A549 (cell line): ENCODE measurements at regions not wholly inside any gene's neighbourhood (a gene's known extent, or its start where the extent isn't known, plus 50 kb on each side); places are given as distances from the start of the nearest gene placed in this dataset.

Experiments used
- BHLHE40 ChIP-seq: IDR thresholded peaks from 2 replicates; pipeline ENCODE4 v1.6.1; 2012; ENCODE audit warnings: low read depth, low read length, inconsistent platforms
- EP300 ChIP-seq, 2 experiments: fragments of >200 bp; sonication (Bioruptor Twin); formaldehyde crosslinking; IDR thresholded peaks; 2 replicates in 1 of 2; 3 replicates in 1 of 2; pipeline ENCODE4 v1.6.1; 2016 to 2017
- HDAC2 ChIP-seq: fragments of 200-600 bp; sonication (generic); IDR thresholded peaks from 2 replicates; pipeline ENCODE4 v1.6.1; 2016
- POLR2A ChIP-seq: IDR thresholded peaks from 2 replicates; pipeline ENCODE4 v1.6.1; 2012; ENCODE audit warnings: mild to moderate bottlenecking, low read length
- RAD21 ChIP-seq, 2 experiments: fragments of >200 bp in 1 of 2; sonication (Bioruptor Twin) in 1 of 2; formaldehyde crosslinking in 1 of 2; IDR thresholded peaks in 1 of 2; conservative IDR thresholded peaks in 1 of 2; 2 replicates in 1 of 2; 3 replicates in 1 of 2; pipeline ENCODE4 v1.6.1; 2012 to 2018; ENCODE audit warnings: inconsistent platforms in 1 of 2
- TP53 ChIP-seq: fragments of 250-450 bp; sonication (Bioruptor Pico); IDR thresholded peaks from 2 replicates; pipeline ENCODE4 v1.5.0; 2021; ENCODE audit warnings: mild to moderate bottlenecking, moderate library complexity
- TF ChIP-seq, protein P1 (sequence below): fragments of >200 bp; sonication (Bioruptor Twin); formaldehyde crosslinking; IDR thresholded peaks from 3 replicates; pipeline ENCODE4 v1.6.1; 2016
- TF ChIP-seq, protein P2 (sequence below): fragments of >200 bp; sonication (Bioruptor Twin); formaldehyde crosslinking; IDR thresholded peaks from 3 replicates; pipeline ENCODE4 v1.5.1; 2016
- TF ChIP-seq, protein P3 (sequence below): fragments of >200 bp; sonication (Bioruptor Twin); formaldehyde crosslinking; IDR thresholded peaks from 2 replicates; pipeline ENCODE4 v1.6.1; 2016

DNA sequence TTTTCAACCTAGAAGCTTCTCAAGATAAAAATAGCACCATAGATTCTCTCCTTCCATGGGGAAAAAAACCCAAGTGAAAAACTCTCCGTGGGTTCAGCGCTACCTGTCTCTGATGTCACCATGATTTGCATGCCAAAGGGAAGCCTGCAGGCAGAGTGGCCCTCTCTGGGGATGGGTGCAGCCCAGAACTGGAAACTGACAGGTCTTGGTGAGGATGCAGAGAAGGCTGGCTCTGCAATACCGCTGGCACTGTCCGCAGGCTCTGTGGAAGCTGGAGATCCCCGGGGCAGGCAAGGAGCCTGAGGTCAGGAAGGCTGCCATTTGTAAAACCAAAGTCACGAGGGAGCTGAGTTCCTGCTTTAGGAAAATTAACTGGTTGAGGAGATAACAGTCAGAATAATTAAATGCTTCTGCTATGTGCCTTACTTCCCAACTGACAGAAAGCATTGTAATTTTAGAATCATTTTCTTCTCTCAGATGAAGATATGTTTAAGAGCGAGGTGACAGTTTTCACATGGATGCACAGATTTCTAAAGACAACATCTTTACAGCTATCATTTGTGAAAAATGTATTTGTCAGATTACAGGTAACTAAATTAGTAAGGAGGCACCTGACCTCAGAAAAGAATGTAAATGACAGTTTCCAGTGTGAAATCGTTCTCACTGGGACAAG, 731.5 kb upstream of the FZD8 start:
- TF ChIP-seq, protein P1, sequence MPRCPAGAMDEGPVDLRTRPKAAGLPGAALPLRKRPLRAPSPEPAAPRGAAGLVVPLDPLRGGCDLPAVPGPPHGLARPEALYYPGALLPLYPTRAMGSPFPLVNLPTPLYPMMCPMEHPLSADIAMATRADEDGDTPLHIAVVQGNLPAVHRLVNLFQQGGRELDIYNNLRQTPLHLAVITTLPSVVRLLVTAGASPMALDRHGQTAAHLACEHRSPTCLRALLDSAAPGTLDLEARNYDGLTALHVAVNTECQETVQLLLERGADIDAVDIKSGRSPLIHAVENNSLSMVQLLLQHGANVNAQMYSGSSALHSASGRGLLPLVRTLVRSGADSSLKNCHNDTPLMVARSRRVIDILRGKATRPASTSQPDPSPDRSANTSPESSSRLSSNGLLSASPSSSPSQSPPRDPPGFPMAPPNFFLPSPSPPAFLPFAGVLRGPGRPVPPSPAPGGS: no peak
- TF ChIP-seq, protein P2, sequence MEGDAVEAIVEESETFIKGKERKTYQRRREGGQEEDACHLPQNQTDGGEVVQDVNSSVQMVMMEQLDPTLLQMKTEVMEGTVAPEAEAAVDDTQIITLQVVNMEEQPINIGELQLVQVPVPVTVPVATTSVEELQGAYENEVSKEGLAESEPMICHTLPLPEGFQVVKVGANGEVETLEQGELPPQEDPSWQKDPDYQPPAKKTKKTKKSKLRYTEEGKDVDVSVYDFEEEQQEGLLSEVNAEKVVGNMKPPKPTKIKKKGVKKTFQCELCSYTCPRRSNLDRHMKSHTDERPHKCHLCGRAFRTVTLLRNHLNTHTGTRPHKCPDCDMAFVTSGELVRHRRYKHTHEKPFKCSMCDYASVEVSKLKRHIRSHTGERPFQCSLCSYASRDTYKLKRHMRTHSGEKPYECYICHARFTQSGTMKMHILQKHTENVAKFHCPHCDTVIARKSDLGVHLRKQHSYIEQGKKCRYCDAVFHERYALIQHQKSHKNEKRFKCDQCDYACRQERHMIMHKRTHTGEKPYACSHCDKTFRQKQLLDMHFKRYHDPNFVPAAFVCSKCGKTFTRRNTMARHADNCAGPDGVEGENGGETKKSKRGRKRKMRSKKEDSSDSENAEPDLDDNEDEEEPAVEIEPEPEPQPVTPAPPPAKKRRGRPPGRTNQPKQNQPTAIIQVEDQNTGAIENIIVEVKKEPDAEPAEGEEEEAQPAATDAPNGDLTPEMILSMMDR: no peak
- TF ChIP-seq, protein P3, sequence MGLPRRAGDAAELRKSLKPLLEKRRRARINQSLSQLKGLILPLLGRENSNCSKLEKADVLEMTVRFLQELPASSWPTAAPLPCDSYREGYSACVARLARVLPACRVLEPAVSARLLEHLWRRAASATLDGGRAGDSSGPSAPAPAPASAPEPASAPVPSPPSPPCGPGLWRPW: no peak
- no peak for TF ChIP-seq EP300 (IDR thresholded peaks at IDR 0.05)
- TF ChIP-seq POLR2A: no peak
- TF ChIP-seq BHLHE40: no peak
- no peak for TF ChIP-seq HDAC2
- TF ChIP-seq TP53: no peak
- no peak for TF ChIP-seq RAD21 (conservative IDR thresholded peaks at IDR 0.05 in 1 of 2, IDR thresholded peaks at IDR 0.05 in 1 of 2)
